Small intestine (tissue), 7 donors: ENCODE measurements at regions not wholly inside any gene's neighbourhood (a gene's known extent, or its start where the extent isn't known, plus 50 kb on each side); places are given as distances from the start of the nearest gene placed in this dataset.

ENCODE experiments used
- DNase-seq, 2 donors: peaks; one replicate each; pipeline versions ENCODE4 v3.0.0 to v3.0.0-alpha.2; 2013
- FAIRE-seq: peaks from 2 replicates; lab custom pipeline; 2012; peaks lifted over from hg19 to GRCh38; lab: Jason Lieb, UNC
- H3K27ac ChIP-seq, 3 donors: one replicate each; pipeline ENCODE4 v1.5.1; 2013; ENCODE audit warnings: low read length in 2 of 3, mild to moderate bottlenecking in 2 of 3, control low read depth in 1 of 3, inconsistent platforms in 1 of 3, low read depth in 1 of 3, moderate library complexity in 1 of 3
- H3K27me3 ChIP-seq, 3 donors: one replicate each; pipeline ENCODE4 v1.6.1; 2013; ENCODE audit warnings: low read length in 3 of 3, inconsistent platforms in 1 of 3; ENCODE audit not compliant: control insufficient read depth in 3 of 3, insufficient read depth in 3 of 3
- H3K36me3 ChIP-seq, 3 donors: one replicate each; pipeline ENCODE4 v1.6.1; 2013; ENCODE audit warnings: low read length in 3 of 3, inconsistent platforms in 1 of 3, low read depth in 1 of 3, mild to moderate bottlenecking in 1 of 3, moderate library complexity in 1 of 3; ENCODE audit not compliant: control insufficient read depth in 3 of 3, insufficient read depth in 2 of 3
- H3K4me1 ChIP-seq, 3 donors: one replicate each; pipeline ENCODE4 v1.6.1; 2013; ENCODE audit warnings: low read length in 2 of 3, inconsistent platforms in 1 of 3, low read depth in 1 of 3, mild to moderate bottlenecking in 1 of 3, moderate library complexity in 1 of 3; ENCODE audit not compliant: control insufficient read depth in 3 of 3, insufficient read depth in 2 of 3
- H3K4me3 ChIP-seq, 3 donors: one replicate each; pipeline ENCODE4 v1.5.1; 2013; ENCODE audit warnings: low read length in 3 of 3, control low read depth in 1 of 3, inconsistent platforms in 1 of 3, low read depth in 1 of 3, mild to moderate bottlenecking in 1 of 3, moderate library complexity in 1 of 3
- H3K9me3 ChIP-seq, 2 donors: one replicate each; pipeline ENCODE4 v1.6.1; 2013; ENCODE audit warnings: low read depth in 1 of 2, low read length in 1 of 2; ENCODE audit not compliant: control insufficient read depth in 2 of 2, insufficient read depth in 1 of 2
- WGBS, 3 donors: extraction: QIAGEN DNeasy Blood & Tissue Kit; methylation state at CpG; one replicate each; pipeline ENCODE4 v1.1.7; 2013; 5-methylcytosine and 5-hydroxymethylcytosine counted together
- donor health status: healthy with polysubstance abuse.
- donor health status: control.
- donor health status: control.
- donor health status: Bipolar disorder and iron deficiency.
- donor health status: healthy.

- H3K27me3 ChIP-seq = no peaks in the 10 kb centered on the region
- no peak overlapping the region for H3K4me3 ChIP-seq
- no peaks in the 10 kb centered on the region for H3K36me3 ChIP-seq
- peaks cover 0 to 9% of the 10 kb centered on the region in 2 donors for H3K9me3 ChIP-seq
- no peaks in the 10 kb centered on the region for H3K4me1 ChIP-seq
- DNase-seq (no peak), FAIRE-seq (no peak)
- H3K27ac ChIP-seq = no peak overlapping the region
- WGBS, 3 donors = 25 to 55% (median 34%) methylated on average over 2 of the region's 2 CpGs
Observed at GRCh38 chr12:38132139-38132538, 184.4 kb upstream of the ALG10B start.

- Histone ChIP-seq H3K4me3 (no peak overlapping the region), H3K27me3 (no peaks in the 10 kb centered on the region), H3K27ac (no peak overlapping the region), H3K4me1 (no peaks in the 10 kb centered on the region), H3K36me3 (no peaks in the 10 kb centered on the region), H3K9me3 (peaks cover 0 to 9% of the 10 kb centered on the region in 2 donors)
- WGBS, 3 donors = 85 to 94% (median 94%) methylated on average over 12 of the region's 12 CpGs
- DNase-seq = no peak
- no peak for FAIRE-seq
Observed at GRCh38 chr12:38137287-38137686, 179.3 kb upstream of the ALG10B start.

DNA sequence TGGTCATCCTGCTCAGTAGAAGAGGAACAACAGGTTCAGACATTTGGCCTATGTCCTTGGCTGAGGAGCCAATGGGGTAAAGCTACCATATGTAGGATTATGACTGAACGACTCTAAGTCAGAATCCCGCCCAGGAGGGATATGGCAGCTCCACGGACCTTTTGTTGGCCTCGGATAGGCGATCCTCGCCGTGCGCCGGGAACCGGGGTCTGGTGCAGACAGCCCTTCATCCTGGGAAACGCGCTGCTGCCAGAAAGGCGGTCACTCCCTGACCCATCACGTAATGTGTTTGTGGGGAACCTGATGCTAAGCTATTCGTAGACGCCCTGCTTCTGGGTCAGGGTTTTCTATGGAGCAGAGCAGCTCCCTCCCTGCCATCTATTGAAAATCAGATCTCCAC, 178.9 kb upstream of the ALG10B start:
- H3K36me3 ChIP-seq = no peaks in the 10 kb centered on the region
- H3K4me3 ChIP-seq = no peak overlapping the region
- DNase-seq (no peak), FAIRE-seq (no peak)
- no peaks in the 10 kb centered on the region for H3K4me1 ChIP-seq
- WGBS, 3 donors = 56 to 69% (median 68%) methylated on average over 16 of the region's 16 CpGs
- no peak overlapping the region for H3K27ac ChIP-seq
- peaks cover 0 to 9% of the 10 kb centered on the region in 2 donors for H3K9me3 ChIP-seq
- H3K27me3 ChIP-seq = no peaks in the 10 kb centered on the region

GRCh38 chr12:38138225-38139221, 178.1 kb upstream of the ALG10B start:
- FAIRE-seq (peak; percentile 23), DNase-seq (peak; percentile 44 to 62)
- 10 to 17% (median 10%) methylated on average over 49 to 54 of the region's 54 CpGs for WGBS, 3 donors
- H3K4me3 ChIP-seq = peak overlapping the region in 1 of 3 donors; percentile 30
- H3K27me3 ChIP-seq = no peaks in the 10 kb centered on the region
- no peaks in the 10 kb centered on the region for H3K36me3 ChIP-seq
- peaks cover 0 to 14% of the 10 kb centered on the region in 2 donors for H3K9me3 ChIP-seq
- H3K4me1 ChIP-seq = no peaks in the 10 kb centered on the region
- H3K27ac ChIP-seq = no peak overlapping the region

DNA sequence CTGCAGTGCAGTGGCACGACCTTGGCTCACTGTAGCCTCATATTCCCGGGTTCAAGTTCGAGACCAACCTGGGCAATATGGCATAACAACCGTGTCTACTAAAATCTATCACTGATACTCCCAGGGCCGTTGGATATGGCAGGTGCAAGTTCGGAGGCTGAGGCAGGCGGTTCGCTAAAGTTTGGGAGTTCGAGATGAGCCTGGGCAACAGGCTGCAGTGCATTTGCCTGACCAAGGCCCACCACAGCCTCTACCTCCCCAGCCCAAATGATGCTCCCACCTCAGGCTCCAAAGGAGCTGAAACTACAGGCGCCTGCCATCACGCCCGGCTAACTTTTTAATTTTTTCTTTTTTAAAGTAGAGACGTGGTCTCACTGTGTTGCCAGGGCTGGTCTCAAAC, 177.1 kb upstream of the ALG10B start:
- H3K4me3 ChIP-seq = no peak overlapping the region
- DNase-seq (no peak), FAIRE-seq (no peak)
- 81 to 86% (median 85%) methylated on average over 13 of the region's 13 CpGs for WGBS, 3 donors
- no peaks in the 10 kb centered on the region for H3K27me3 ChIP-seq
- no peak overlapping the region for H3K27ac ChIP-seq
- H3K4me1 ChIP-seq = no peaks in the 10 kb centered on the region
- peaks cover 0 to 19% of the 10 kb centered on the region in 2 donors for H3K9me3 ChIP-seq
- no peaks in the 10 kb centered on the region for H3K36me3 ChIP-seq

DNA sequence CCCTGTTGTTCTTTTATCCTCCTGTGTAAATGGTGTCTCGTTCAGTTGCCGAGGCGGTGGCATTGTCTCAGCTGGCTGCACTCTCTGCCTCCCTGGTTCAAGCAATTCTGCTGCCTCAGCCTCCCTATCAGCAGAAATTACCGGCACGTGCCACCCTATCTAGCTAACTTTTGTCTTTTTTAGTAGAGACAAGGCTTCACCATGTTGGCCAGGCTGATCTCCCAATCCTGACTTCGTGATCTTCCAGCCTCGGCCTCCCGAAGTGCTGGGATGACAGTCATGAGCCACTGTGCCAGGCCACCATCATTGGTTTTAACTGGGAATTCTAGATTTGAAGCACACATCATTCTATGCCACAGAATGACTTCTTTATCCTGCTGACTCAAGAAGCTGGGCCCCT, 175.3 kb upstream of the ALG10B start:
- 83 to 94% (median 86%) methylated on average over 8 of the region's 8 CpGs for WGBS, 3 donors
- FAIRE-seq = no peak
- no peak overlapping the region for H3K4me3 ChIP-seq

GRCh38 chr12:38141861-38142260, 174.7 kb upstream of the ALG10B start:
- no peak overlapping the region for H3K4me3 ChIP-seq
- WGBS, 3 donors = 78 to 84% (median 84%) methylated on average over 9 of the region's 9 CpGs
- no peak for FAIRE-seq

More for the DNA sequence above, 175.3 kb upstream of the ALG10B start:
- no peak for DNase-seq
- H3K27me3 ChIP-seq = no peaks in the 10 kb centered on the region
- no peaks in the 10 kb centered on the region for H3K4me1 ChIP-seq
- H3K27ac ChIP-seq = no peak overlapping the region
- H3K36me3 ChIP-seq = no peaks in the 10 kb centered on the region
- peaks cover 0 to 30% of the 10 kb centered on the region in 2 donors for H3K9me3 ChIP-seq

DNA sequence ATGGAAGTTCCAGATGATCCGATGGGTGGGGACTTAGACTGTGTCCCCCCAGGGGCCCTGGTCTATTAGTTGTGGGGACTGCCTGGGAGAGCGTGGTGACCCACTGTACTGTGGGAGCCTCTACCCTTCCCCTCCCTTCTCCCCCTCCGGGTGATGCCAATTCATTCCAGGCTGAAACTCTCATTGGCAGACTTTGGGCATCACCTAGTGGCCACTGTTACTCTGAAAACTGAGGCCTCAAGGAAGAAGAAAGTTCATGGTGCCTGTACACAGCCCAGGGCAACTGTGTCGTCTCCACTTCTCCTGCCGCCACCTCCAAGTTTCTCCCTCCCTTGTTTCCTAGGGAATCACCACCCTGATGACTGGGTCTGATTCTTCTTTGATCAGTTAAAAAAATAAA, 173.6 kb upstream of the ALG10B start:
- H3K36me3 ChIP-seq = no peaks in the 10 kb centered on the region
- 74 to 85% (median 78%) methylated on average over 5 of the region's 5 CpGs for WGBS, 3 donors
- H3K27ac ChIP-seq = no peak overlapping the region
- H3K9me3 ChIP-seq = peaks cover 0 to 38% of the 10 kb centered on the region in 2 donors
- H3K27me3 ChIP-seq = no peaks in the 10 kb centered on the region
- H3K4me1 ChIP-seq = no peaks in the 10 kb centered on the region
- H3K4me3 ChIP-seq = no peak overlapping the region
- DNase-seq = no peak
- no peak for FAIRE-seq

More at GRCh38 chr12:38141861-38142260, 174.7 kb upstream of the ALG10B start:
- no peaks in the 10 kb centered on the region for H3K4me1 ChIP-seq
- DNase-seq = no peak
- no peak overlapping the region for H3K27ac ChIP-seq
- no peaks in the 10 kb centered on the region for H3K27me3 ChIP-seq
- no peaks in the 10 kb centered on the region for H3K36me3 ChIP-seq
- H3K9me3 ChIP-seq = peaks cover 0 to 30% of the 10 kb centered on the region in 2 donors
